GM12892 (cell line): ENCODE measurements at regions not wholly inside any gene's neighbourhood (a gene's known extent, or its start where the extent isn't known, plus 50 kb on each side); places are given as distances from the start of the nearest gene placed in this dataset.

Experiments used
- POLR2AphosphoS5 ChIP-seq: IDR thresholded peaks from 2 replicates; pipeline ENCODE4 v1.6.1; 2011; ENCODE audit warnings: low read depth, low read length, control low read depth
- TAF1 ChIP-seq: IDR thresholded peaks from 2 replicates; pipeline ENCODE4 v1.6.1; 2011; ENCODE audit warnings: low read depth, mild to moderate bottlenecking, control low read depth, low read length, borderline replicate concordance

DNA sequence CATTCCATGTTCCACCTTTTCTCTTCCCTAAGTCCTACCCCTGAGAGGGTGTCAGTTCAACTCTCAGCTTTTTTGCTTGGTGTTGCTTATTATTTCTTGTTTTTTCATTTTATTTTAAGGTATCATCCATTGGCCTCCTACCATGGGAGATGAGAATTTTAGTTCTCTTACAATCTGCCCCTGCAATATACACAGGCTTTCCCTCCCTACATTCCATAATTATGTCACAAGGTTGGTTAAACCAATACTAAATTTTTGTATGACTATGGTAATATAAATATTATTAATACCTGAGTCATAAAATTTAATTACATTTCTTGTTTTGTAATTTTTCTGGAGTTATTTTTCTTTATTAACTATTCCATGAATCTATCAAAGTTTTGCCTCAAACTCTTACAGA, 216.2 kb downstream of the SNX19 start:
- TF ChIP-seq POLR2AphosphoS5: no peak
- no peak for TF ChIP-seq TAF1
